GM23338 (cell line): ENCODE measurements at regions not wholly inside any gene's neighbourhood (a gene's known extent, or its start where the extent isn't known, plus 50 kb on each side); places are given as distances from the start of the nearest gene placed in this dataset.
A peak's percentile ranks its signal among the peaks of the same experiment; 100 is the strongest.

Experiments used
- ATAC-seq: fragments of 200-7000 bp; cut with Tn5 transposase; 3 replicates; pipeline ENCODE4 v1.9.1; 2020
- DNase-seq: peaks from one replicate; pipeline ENCODE4 v3.0.0-alpha.2; 2015; ENCODE audit warnings: low spot score
- H2AFZ ChIP-seq: fragments of 200-600 bp; sonication (generic); 2 replicates; pipeline ENCODE4 v1.8.0; 2016; ENCODE audit warnings: antibody characterized with exemption, mild to moderate bottlenecking, moderate library complexity
- H3F3A ChIP-seq: fragments of 200-600 bp; sonication (generic); replicated peaks from 2 replicates; pipeline ENCODE4 v1.8.0; 2017; ENCODE audit warnings: antibody characterized with exemption, mixed run types, low read depth
- H3K27ac ChIP-seq: fragments of 200-600 bp; sonication (generic); 2 replicates; pipeline ENCODE4 v1.6.1; 2016; ENCODE audit warnings: low read depth
- H3K27me3 ChIP-seq: fragments of 200-600 bp; sonication (generic); 2 replicates; pipeline ENCODE4 v1.8.0; 2016; ENCODE audit warnings: mild to moderate bottlenecking, mixed run types, moderate library complexity; ENCODE audit not compliant: insufficient read depth
- H3K36me3 ChIP-seq: fragments of 200-600 bp; sonication (generic); 2 replicates; pipeline ENCODE4 v1.8.0; 2016; ENCODE audit warnings: mild to moderate bottlenecking; ENCODE audit not compliant: insufficient read depth
- H3K4me1 ChIP-seq: fragments of 200-600 bp; sonication (generic); 2 replicates; pipeline ENCODE4 v1.8.0; 2016; ENCODE audit warnings: mild to moderate bottlenecking, moderate library complexity; ENCODE audit not compliant: insufficient read depth
- H3K4me2 ChIP-seq: fragments of 200-600 bp; sonication (generic); 2 replicates; pipeline ENCODE4 v1.7.1; 2017; ENCODE audit warnings: mixed run types
- H3K4me3 ChIP-seq: fragments of 200-600 bp; sonication (generic); 2 replicates; pipeline ENCODE4 v1.6.1; 2016; ENCODE audit warnings: mixed run types
- H3K79me2 ChIP-seq: fragments of 200-600 bp; sonication (generic); replicated peaks from 2 replicates; pipeline ENCODE4 v1.8.0; 2017; ENCODE audit warnings: mild to moderate bottlenecking; ENCODE audit not compliant: insufficient read depth
- H3K9me2 ChIP-seq: fragments of 200-600 bp; sonication (generic); 2 replicates; pipeline ENCODE4 v1.8.0; 2017; ENCODE audit not compliant: insufficient read depth
- H4K20me1 ChIP-seq: fragments of 200-600 bp; sonication (generic); replicated peaks from 2 replicates; pipeline ENCODE4 v1.8.0; 2017; ENCODE audit warnings: mild to moderate bottlenecking; ENCODE audit not compliant: insufficient read depth
- H3K27ac Mint-ChIP-seq: 2 replicates; pipeline ENCODE4 v1.8.0; 2020; ENCODE audit warnings: inconsistent platforms, mild to moderate bottlenecking, moderate library complexity, mixed read lengths
- H3K27me3 Mint-ChIP-seq: 3 replicates; pipeline ENCODE4 v1.8.0; 2022; ENCODE audit warnings: low read depth, mild to moderate bottlenecking, moderate library complexity, mixed read lengths, inconsistent platforms; ENCODE audit not compliant: insufficient read depth, poor library complexity
- H3K36me3 Mint-ChIP-seq: 3 replicates; pipeline ENCODE4 v1.8.0; 2021; ENCODE audit warnings: low read depth, mild to moderate bottlenecking, inconsistent platforms, moderate library complexity, mixed read lengths
- H3K4me1 Mint-ChIP-seq: 3 replicates; pipeline ENCODE4 v1.8.0; 2020; ENCODE audit warnings: mild to moderate bottlenecking, inconsistent platforms, mixed read lengths
- H3K4me3 Mint-ChIP-seq: 3 replicates; pipeline ENCODE4 v1.8.0; 2021; ENCODE audit warnings: moderate library complexity, mild to moderate bottlenecking, inconsistent platforms, mixed read lengths
- H3K9me3 Mint-ChIP-seq: 3 replicates; pipeline ENCODE4 v1.8.0; 2020; ENCODE audit warnings: moderate library complexity, mild to moderate bottlenecking, inconsistent platforms, mixed read lengths
- CREB1 ChIP-seq: fragments of 250-450 bp; sonication (Bioruptor Pico); IDR thresholded peaks from 2 replicates; pipeline ENCODE4 v1.5.0; 2020; ENCODE audit warnings: low read depth, mild to moderate bottlenecking, moderate library complexity
- EZH2phosphoT487 ChIP-seq: fragments of 200-600 bp; sonication (generic); IDR thresholded peaks from one replicate; pipeline ENCODE4 v1.8.1; 2018; ENCODE audit warnings: antibody characterized with exemption; ENCODE audit not compliant: unreplicated experiment
- JUNB ChIP-seq: IDR thresholded peaks from one replicate; pipeline ENCODE4 v1.6.1; 2016; ENCODE audit warnings: antibody characterized with exemption; ENCODE audit not compliant: unreplicated experiment
- NANOG ChIP-seq: IDR thresholded peaks from 2 replicates; pipeline ENCODE4 v1.6.1; 2016; ENCODE audit warnings: antibody characterized with exemption, borderline replicate concordance
- ZNF114 ChIP-seq: fragments of 250-450 bp; sonication (Bioruptor Pico); IDR thresholded peaks from 2 replicates; pipeline ENCODE4 v1.5.0; 2020; ENCODE audit warnings: mild to moderate bottlenecking, moderate library complexity
- ZNF331 ChIP-seq: fragments of 250-450 bp; sonication (Bioruptor Pico); IDR thresholded peaks from 2 replicates; pipeline ENCODE4 v1.5.0; 2020; ENCODE audit warnings: low read depth, mild to moderate bottlenecking, moderate library complexity
- TF ChIP-seq, protein P1 (sequence below): IDR thresholded peaks from 2 replicates; pipeline ENCODE4 v1.6.1; 2016; ENCODE audit warnings: antibody characterized with exemption
- TF ChIP-seq, protein P2 (sequence below), 2 experiments: fragments of 200-600 bp in 1 of 2; sonication (generic) in 1 of 2; conservative IDR thresholded peaks; 2 replicates each; pipeline versions ENCODE4 v1.5.1 to v1.6.1; 2016 to 2017; ENCODE audit warnings: antibody characterized with exemption in 2 of 2, low read depth in 2 of 2, mild to moderate bottlenecking in 2 of 2, moderate library complexity in 1 of 2
- TF ChIP-seq, protein P3 (sequence below): IDR thresholded peaks from one replicate; pipeline ENCODE4 v1.6.1; 2018; ENCODE audit warnings: antibody characterized with exemption; ENCODE audit not compliant: unreplicated experiment
- TF ChIP-seq, protein P4 (sequence below): fragments of 250-450 bp; sonication (Bioruptor Pico); IDR thresholded peaks from 2 replicates; pipeline ENCODE4 v1.5.0; 2020; ENCODE audit warnings: mild to moderate bottlenecking, moderate library complexity

DNA sequence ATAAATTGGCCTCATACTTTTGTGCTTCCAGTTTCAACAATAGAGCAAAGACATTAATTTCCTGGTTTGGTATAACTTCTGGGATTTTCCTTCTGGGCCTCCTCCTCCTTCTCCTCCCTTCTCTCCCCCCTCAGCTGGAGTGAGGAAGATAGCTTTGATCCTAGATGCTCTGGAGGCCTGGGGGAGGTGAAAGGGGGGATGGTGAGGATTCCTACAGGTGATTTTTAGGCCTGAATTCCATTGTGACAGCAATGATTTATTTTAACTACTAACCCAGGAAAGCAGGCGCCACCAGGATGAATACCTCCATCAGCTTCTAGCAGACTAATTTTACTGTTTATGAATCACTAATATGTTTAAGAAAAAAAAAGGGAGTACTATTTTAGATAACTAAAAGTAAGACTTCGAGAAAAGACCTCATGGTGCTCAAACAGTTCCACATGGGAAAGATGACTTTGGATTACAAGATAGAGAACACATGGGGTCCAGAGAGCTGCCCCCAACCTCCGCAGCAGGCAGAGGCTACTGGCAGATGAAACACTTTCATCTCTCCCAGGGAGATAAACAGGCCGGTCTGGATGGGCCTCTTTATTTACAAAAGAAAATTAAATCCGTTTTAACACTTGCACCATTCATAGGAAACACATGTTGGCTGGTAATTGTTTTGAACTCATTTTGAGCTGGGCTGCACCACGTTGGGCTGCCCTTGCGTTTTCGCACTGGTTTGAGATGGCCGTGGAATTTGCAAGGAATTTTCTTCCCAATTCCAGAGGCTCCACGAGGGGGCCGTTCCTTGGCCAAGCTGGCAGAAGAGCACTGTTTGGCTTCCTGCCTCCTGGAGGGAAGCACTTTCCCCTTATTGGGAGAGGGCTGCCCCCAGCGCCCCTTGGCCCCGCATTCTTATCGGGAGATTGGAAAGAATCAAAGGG is 125.1 kb upstream of the STX18 start (continued):
- TF ChIP-seq, protein P1, sequence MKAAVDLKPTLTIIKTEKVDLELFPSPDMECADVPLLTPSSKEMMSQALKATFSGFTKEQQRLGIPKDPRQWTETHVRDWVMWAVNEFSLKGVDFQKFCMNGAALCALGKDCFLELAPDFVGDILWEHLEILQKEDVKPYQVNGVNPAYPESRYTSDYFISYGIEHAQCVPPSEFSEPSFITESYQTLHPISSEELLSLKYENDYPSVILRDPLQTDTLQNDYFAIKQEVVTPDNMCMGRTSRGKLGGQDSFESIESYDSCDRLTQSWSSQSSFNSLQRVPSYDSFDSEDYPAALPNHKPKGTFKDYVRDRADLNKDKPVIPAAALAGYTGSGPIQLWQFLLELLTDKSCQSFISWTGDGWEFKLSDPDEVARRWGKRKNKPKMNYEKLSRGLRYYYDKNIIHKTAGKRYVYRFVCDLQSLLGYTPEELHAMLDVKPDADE, result no peak
- no peak for TF ChIP-seq CREB1 (CRISPR knock-in tag)
- no peak for TF ChIP-seq NANOG
- no peak for TF ChIP-seq ZNF331 (CRISPR knock-in tag)
- TF ChIP-seq, protein P2, sequence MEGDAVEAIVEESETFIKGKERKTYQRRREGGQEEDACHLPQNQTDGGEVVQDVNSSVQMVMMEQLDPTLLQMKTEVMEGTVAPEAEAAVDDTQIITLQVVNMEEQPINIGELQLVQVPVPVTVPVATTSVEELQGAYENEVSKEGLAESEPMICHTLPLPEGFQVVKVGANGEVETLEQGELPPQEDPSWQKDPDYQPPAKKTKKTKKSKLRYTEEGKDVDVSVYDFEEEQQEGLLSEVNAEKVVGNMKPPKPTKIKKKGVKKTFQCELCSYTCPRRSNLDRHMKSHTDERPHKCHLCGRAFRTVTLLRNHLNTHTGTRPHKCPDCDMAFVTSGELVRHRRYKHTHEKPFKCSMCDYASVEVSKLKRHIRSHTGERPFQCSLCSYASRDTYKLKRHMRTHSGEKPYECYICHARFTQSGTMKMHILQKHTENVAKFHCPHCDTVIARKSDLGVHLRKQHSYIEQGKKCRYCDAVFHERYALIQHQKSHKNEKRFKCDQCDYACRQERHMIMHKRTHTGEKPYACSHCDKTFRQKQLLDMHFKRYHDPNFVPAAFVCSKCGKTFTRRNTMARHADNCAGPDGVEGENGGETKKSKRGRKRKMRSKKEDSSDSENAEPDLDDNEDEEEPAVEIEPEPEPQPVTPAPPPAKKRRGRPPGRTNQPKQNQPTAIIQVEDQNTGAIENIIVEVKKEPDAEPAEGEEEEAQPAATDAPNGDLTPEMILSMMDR (conservative IDR thresholded peaks at IDR 0.05; ENCODE audit: low read depth in 2 of 2), result 0 out of 4 replicates have a peak, but pooled peaks of 1 of the 2 experiments have one; percentile 2
- TF ChIP-seq, protein P3, sequence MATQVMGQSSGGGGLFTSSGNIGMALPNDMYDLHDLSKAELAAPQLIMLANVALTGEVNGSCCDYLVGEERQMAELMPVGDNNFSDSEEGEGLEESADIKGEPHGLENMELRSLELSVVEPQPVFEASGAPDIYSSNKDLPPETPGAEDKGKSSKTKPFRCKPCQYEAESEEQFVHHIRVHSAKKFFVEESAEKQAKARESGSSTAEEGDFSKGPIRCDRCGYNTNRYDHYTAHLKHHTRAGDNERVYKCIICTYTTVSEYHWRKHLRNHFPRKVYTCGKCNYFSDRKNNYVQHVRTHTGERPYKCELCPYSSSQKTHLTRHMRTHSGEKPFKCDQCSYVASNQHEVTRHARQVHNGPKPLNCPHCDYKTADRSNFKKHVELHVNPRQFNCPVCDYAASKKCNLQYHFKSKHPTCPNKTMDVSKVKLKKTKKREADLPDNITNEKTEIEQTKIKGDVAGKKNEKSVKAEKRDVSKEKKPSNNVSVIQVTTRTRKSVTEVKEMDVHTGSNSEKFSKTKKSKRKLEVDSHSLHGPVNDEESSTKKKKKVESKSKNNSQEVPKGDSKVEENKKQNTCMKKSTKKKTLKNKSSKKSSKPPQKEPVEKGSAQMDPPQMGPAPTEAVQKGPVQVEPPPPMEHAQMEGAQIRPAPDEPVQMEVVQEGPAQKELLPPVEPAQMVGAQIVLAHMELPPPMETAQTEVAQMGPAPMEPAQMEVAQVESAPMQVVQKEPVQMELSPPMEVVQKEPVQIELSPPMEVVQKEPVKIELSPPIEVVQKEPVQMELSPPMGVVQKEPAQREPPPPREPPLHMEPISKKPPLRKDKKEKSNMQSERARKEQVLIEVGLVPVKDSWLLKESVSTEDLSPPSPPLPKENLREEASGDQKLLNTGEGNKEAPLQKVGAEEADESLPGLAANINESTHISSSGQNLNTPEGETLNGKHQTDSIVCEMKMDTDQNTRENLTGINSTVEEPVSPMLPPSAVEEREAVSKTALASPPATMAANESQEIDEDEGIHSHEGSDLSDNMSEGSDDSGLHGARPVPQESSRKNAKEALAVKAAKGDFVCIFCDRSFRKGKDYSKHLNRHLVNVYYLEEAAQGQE, result no peak

DNA sequence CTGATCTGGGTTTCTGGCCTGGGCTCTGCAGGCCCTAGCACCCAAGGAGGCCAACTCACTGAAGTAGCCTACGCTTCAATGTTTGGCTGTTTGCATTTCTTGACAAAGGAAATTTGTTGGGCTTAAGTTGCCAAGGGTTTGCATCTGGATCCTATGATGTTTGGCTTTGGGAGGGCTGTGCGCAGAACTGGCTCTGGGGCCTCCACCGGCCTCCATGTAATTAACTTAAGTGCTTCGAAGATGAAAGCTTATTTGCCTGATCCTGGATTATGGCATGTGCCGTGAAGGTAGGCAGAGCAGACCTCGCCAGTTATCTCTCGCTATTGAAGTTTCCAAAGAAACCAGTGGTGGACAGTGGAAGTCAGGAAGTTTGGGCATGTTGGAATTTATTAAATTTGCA is 124.3 kb upstream of the STX18 start:
- H3K27ac ChIP-seq, result peak overlapping the region; percentile 98
- H3K79me2 ChIP-seq, result no peaks in the 10 kb centered on the region
- Mint-ChIP-seq H3K4me3 (peak overlapping the region; percentile 68), H3K27ac (peak overlapping the region; percentile 98), H3K4me1 (peaks cover 52% of the 10 kb centered on the region), H3K9me3 (no peaks in the 10 kb centered on the region; the same call in 2 of the 3 replicates), H3K36me3 (peaks cover 2% of the 10 kb centered on the region; the same call in 1 of the 3 replicates), H3K27me3 (peaks cover 19% of the 10 kb centered on the region)
- H3K4me2 ChIP-seq, result peak overlapping the region; percentile 70
- H3K36me3 ChIP-seq, result no peaks in the 10 kb centered on the region
- H4K20me1 ChIP-seq, result no peaks in the 10 kb centered on the region
- H3F3A ChIP-seq, result peaks cover 10% of the 10 kb centered on the region
- DNase-seq (peak; percentile 30), ATAC-seq (no peak; the same call in 2 of the 3 replicates)
- no peaks in the 10 kb centered on the region for H3K9me2 ChIP-seq
- no peaks in the 10 kb centered on the region for H3K27me3 ChIP-seq
- H3K4me3 ChIP-seq, result peak overlapping the region; percentile 34; the same call in 1 of the 2 replicates
- TF ChIP-seq EZH2phosphoT487 (no peak), NANOG (no peak), ZNF114 (CRISPR knock-in tag) (no peak), JUNB (no peak), CREB1 (CRISPR knock-in tag) (no peak)
- TF ChIP-seq, protein P4, sequence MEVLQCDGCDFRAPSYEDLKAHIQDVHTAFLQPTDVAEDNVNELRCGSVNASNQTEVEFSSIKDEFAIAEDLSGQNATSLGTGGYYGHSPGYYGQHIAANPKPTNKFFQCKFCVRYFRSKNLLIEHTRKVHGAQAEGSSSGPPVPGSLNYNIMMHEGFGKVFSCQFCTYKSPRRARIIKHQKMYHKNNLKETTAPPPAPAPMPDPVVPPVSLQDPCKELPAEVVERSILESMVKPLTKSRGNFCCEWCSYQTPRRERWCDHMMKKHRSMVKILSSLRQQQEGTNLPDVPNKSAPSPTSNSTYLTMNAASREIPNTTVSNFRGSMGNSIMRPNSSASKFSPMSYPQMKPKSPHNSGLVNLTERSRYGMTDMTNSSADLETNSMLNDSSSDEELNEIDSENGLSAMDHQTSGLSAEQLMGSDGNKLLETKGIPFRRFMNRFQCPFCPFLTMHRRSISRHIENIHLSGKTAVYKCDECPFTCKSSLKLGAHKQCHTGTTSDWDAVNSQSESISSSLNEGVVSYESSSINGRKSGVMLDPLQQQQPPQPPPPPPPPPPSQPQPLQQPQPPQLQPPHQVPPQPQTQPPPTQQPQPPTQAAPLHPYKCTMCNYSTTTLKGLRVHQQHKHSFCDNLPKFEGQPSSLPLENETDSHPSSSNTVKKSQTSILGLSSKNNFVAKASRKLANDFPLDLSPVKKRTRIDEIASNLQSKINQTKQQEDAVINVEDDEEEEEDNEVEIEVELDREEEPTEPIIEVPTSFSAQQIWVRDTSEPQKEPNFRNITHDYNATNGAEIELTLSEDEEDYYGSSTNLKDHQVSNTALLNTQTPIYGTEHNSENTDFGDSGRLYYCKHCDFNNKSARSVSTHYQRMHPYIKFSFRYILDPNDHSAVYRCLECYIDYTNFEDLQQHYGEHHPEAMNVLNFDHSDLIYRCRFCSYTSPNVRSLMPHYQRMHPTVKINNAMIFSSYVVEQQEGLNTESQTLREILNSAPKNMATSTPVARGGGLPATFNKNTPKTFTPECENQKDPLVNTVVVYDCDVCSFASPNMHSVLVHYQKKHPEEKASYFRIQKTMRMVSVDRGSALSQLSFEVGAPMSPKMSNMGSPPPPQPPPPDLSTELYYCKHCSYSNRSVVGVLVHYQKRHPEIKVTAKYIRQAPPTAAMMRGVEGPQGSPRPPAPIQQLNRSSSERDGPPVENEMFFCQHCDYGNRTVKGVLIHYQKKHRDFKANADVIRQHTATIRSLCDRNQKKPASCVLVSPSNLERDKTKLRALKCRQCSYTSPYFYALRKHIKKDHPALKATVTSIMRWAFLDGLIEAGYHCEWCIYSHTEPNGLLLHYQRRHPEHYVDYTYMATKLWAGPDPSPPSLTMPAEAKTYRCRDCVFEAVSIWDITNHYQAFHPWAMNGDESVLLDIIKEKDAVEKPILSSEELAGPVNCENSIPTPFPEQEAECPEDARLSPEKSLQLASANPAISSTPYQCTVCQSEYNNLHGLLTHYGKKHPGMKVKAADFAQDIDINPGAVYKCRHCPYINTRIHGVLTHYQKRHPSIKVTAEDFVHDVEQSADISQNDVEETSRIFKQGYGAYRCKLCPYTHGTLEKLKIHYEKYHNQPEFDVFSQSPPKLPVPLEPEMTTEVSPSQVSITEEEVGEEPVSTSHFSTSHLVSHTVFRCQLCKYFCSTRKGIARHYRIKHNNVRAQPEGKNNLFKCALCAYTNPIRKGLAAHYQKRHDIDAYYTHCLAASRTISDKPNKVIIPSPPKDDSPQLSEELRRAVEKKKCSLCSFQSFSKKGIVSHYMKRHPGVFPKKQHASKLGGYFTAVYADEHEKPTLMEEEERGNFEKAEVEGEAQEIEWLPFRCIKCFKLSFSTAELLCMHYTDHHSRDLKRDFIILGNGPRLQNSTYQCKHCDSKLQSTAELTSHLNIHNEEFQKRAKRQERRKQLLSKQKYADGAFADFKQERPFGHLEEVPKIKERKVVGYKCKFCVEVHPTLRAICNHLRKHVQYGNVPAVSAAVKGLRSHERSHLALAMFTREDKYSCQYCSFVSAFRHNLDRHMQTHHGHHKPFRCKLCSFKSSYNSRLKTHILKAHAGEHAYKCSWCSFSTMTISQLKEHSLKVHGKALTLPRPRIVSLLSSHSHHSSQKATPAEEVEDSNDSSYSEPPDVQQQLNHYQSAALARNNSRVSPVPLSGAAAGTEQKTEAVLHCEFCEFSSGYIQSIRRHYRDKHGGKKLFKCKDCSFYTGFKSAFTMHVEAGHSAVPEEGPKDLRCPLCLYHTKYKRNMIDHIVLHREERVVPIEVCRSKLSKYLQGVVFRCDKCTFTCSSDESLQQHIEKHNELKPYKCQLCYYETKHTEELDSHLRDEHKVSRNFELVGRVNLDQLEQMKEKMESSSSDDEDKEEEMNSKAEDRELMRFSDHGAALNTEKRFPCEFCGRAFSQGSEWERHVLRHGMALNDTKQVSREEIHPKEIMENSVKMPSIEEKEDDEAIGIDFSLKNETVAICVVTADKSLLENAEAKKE (CRISPR knock-in tag), result 0 out of 2 replicates have a peak, but pooled peaks have one; percentile 37
- 0 out of 2 replicates have a peak overlapping the region, but pooled peaks have one; percentile 8 for H2AFZ ChIP-seq
- peaks cover 29% of the 10 kb centered on the region for H3K4me1 ChIP-seq
